ENCODE measurements at regions not wholly inside any gene's neighbourhood (a gene's known extent, or its start where the extent isn't known, plus 50 kb on each side); places are given as distances from the start of the nearest gene placed in this dataset.

GRCh38 chr5:160494451-160494850 is 72.8 kb downstream of the PTTG1 start:
- no peak for TF ChIP-seq EP300 (IDR thresholded peaks at IDR 0.05)
- no peak for TF ChIP-seq POLR2A (IDR thresholded peaks at IDR 0.05)
- TF ChIP-seq CTCF (IDR thresholded peaks at IDR 0.05), result no peak
- TF ChIP-seq POLR2AphosphoS5 (IDR thresholded peaks at IDR 0.05), result no peak
